ENCODE measurements at regions not wholly inside any gene's neighbourhood (a gene's known extent, or its start where the extent isn't known, plus 50 kb on each side); places are given as distances from the start of the nearest gene placed in this dataset.
"Not testable (repeated sequence)": the region's sequence is repeated elsewhere in the genome, so short reads cannot be mapped to it uniquely, and the experiment has no call there.

GRCh38 chr14:22285991-22286390, 303.0 kb downstream of the DAD1 start:
- CTCF ChIA-PET: interaction anchor here (0.6 to 14.8 kb wide), 4 partner anchors 8 to 28 kb away, joined by 3 to 142 read pairs (median 35); no protein-coding TSS in a partner anchor
- POLR2A ChIA-PET: no interaction called here
- H3K4me3 ChIP-seq (ENCODE audit: low read depth, low read length): no peak overlapping the region
- no peak for TF ChIP-seq CTCF (IDR thresholded peaks at IDR 0.05; ENCODE audit: insufficient read depth, low read length, missing control alignments)
- DNase-seq (ENCODE audit: low read depth, low spot score): no peak

GRCh38 chr14:22282949-22283348, 306.1 kb downstream of the DAD1 start:
- TF ChIP-seq CTCF (IDR thresholded peaks at IDR 0.05; ENCODE audit: insufficient read depth, low read length, missing control alignments): no peak
- ChIA-PET CTCF (interaction anchor here (0.7 to 14.8 kb wide), 5 partner anchors 9 to 92 kb away, joined by 3 to 142 read pairs (median 4); no protein-coding TSS in a partner anchor), POLR2A (no interaction called here)
- no peak for DNase-seq (ENCODE audit: low read depth, low spot score)
- H3K4me3 ChIP-seq (ENCODE audit: low read depth, low read length): no peak overlapping the region

- no peak for DNase-seq (ENCODE audit: low read depth, low spot score)
- no peak for TF ChIP-seq CTCF (IDR thresholded peaks at IDR 0.05; ENCODE audit: insufficient read depth, low read length, missing control alignments)
- no peak overlapping the region for H3K4me3 ChIP-seq (ENCODE audit: low read depth, low read length)
- POLR2A ChIA-PET: no interaction called here
- CTCF ChIA-PET: interaction anchor here (0.8 to 14.8 kb wide), 4 partner anchors 9 to 31 kb away, joined by 3 to 142 read pairs (median 10); no protein-coding TSS in a partner anchor
Measured at GRCh38 chr14:22282417-22282816, 306.6 kb downstream of the DAD1 start.

GRCh38 chr14:22281447-22281874, 307.6 kb downstream of the DAD1 start:
- CTCF ChIA-PET: interaction anchor here (0.6 to 14.8 kb wide), 7 partner anchors 13 to 94 kb away, joined by 4 to 142 read pairs (median 6); no protein-coding TSS in a partner anchor
- POLR2A ChIA-PET; DNase-seq (ENCODE audit: low read depth, low spot score): not testable (repeated sequence)

GRCh38 chr14:22280497-22281316, 308.3 kb downstream of the DAD1 start:
- no peak overlapping the region for H3K4me3 ChIP-seq (ENCODE audit: low read depth, low read length)
- POLR2A ChIA-PET: no interaction called here
- no peak for TF ChIP-seq CTCF (IDR thresholded peaks at IDR 0.05; ENCODE audit: insufficient read depth, low read length, missing control alignments)
- CTCF ChIA-PET: interaction anchor here (0.6 to 14.8 kb wide), 12 partner anchors 6 to 95 kb away, joined by 3 to 142 read pairs (median 6); no protein-coding TSS in a partner anchor
- DNase-seq (ENCODE audit: low read depth, low spot score): no peak

More at GRCh38 chr14:22281447-22281874, 307.6 kb downstream of the DAD1 start:
- H3K4me3 ChIP-seq (ENCODE audit: low read depth, low read length): not testable (repeated sequence)

DNA sequence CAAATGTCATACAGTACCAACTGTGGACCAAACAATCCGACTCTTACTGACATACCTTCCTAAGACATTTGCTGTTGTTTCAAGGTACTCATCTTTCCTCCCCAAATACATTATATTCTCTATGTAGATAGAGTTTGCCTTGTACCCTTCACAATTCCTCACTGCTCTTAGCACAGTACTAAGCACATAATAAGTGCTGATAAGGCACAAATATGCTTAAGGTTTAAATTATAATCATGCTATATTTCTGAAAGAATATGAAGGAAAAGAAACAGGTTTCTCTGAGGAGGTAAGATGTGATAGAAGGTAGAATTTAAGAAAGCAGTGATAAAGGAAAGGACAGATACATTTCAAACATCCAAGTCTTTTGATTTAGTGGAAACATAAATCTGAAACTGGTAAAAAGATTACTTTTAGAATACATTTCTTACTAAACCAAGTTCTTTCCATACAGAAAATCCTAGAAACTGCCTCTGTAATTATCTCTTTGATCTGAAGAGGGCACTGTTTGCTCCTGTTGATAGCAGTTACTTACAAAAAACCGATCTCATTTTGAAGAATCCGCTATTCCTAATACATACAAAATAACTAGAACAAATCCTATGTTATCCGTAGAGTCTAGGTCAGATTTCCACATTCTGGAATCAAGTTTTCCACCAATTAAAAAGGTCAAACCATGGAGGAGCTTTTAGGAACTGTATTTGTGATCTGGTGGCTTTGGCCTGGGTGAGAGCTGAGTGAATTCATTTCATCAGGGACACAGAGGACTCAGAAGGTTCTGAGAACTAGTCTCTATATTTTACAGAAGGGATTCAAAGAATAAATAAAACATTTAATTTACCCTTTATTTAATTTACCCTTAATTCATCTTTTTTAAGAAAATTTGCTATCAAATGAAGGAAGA, 311.9 kb downstream of the DAD1 start:
- TF ChIP-seq CTCF (IDR thresholded peaks at IDR 0.05; ENCODE audit: insufficient read depth, low read length, missing control alignments): peak; percentile 41
- ChIA-PET POLR2A (no interaction called here), CTCF (interaction anchor here (0.7 to 14.8 kb wide), 28 partner anchors 10 to 113 kb away, joined by 3 to 142 read pairs (median 5); no protein-coding TSS in a partner anchor)
- H3K4me3 ChIP-seq (ENCODE audit: low read depth, low read length): no peak overlapping the region
- no peak for DNase-seq (ENCODE audit: low read depth, low spot score)
